Stomach (tissue), 4 donors: ENCODE measurements at regions not wholly inside any gene's neighbourhood (a gene's known extent, or its start where the extent isn't known, plus 50 kb on each side); places are given as distances from the start of the nearest gene placed in this dataset.

Source experiments
- POLR2A ChIP-seq, 4 donors: fragments of 450-650 bp; IDR thresholded peaks; one replicate each; pipeline ENCODE4 v1.6.1; 2016; ENCODE audit warnings: antibody characterized with exemption in 4 of 4, control low read depth in 2 of 4, mild to moderate bottlenecking in 1 of 4, moderate library complexity in 1 of 4
- TF ChIP-seq, protein P1 (sequence below), 7 experiments: fragments of 450-650 bp in 4 of 7; fragments of 200-600 bp in 3 of 7; sonication (generic) in 3 of 7; IDR thresholded peaks; one replicate each; pipeline ENCODE4 v1.5.1; 2016 to 2019; ENCODE audit warnings: antibody characterized with exemption in 7 of 7, control low read depth in 2 of 7, mild to moderate bottlenecking in 1 of 7

DNA sequence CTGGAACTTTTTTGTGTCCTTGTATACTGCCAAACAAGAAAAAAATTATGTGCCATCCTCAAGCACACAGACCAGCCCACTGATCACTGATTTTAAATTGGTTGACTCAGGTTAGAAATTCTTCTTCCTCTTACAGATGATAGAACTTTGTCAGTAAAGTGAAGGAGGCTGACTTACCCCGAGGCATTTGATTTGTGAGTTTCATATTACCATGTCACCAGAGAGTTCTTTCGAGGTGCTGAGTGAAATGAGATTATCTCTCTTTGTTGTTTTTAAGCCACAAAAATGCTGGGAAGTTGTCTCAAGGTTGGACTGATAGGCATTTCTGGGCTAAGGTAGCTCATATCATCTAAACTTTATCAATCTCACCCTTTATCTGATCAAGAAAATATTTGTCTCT is 78.8 kb upstream of the FAM180A start:
- TF ChIP-seq, protein P1, sequence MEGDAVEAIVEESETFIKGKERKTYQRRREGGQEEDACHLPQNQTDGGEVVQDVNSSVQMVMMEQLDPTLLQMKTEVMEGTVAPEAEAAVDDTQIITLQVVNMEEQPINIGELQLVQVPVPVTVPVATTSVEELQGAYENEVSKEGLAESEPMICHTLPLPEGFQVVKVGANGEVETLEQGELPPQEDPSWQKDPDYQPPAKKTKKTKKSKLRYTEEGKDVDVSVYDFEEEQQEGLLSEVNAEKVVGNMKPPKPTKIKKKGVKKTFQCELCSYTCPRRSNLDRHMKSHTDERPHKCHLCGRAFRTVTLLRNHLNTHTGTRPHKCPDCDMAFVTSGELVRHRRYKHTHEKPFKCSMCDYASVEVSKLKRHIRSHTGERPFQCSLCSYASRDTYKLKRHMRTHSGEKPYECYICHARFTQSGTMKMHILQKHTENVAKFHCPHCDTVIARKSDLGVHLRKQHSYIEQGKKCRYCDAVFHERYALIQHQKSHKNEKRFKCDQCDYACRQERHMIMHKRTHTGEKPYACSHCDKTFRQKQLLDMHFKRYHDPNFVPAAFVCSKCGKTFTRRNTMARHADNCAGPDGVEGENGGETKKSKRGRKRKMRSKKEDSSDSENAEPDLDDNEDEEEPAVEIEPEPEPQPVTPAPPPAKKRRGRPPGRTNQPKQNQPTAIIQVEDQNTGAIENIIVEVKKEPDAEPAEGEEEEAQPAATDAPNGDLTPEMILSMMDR (IDR thresholded peaks at IDR 0.05), result no peak
- no peak for TF ChIP-seq POLR2A (IDR thresholded peaks at IDR 0.05)
